A673 (cell line): ENCODE measurements at regions not wholly inside any gene's neighbourhood (a gene's known extent, or its start where the extent isn't known, plus 50 kb on each side); places are given as distances from the start of the nearest gene placed in this dataset.

ENCODE experiments used
- BruUV-seq: library from RNA; stranded (reverse); fragments of 400-500 nt; replicated peaks from 2 replicates; lab custom pipeline; 2021; lab: Mats Ljungman, UMichigan
- CTCF ChIA-PET: fragments of 300-600 bp; sonication (Branson Sonifier 250); formaldehyde crosslinking; loops from one replicate; lab custom pipeline; 2022; ENCODE audit warnings: antibody characterized with exemption; lab: Charles Lee
- POLR2A ChIA-PET: fragments of 300-600 bp; sonication (Branson Sonifier 250); formaldehyde crosslinking; loops from one replicate; lab custom pipeline; 2022; ENCODE audit warnings: antibody characterized with exemption; ENCODE audit not compliant: low non-redundant PET; lab: Charles Lee
- DNase-seq: peaks from one replicate; pipeline ENCODE4 v3.0.0-alpha.2; 2015; ENCODE audit warnings: low spot score
- H3K27ac ChIP-seq: fragments of 200-600 bp; sonication (generic); 2 replicates; pipeline ENCODE4 v1.5.1; 2016; ENCODE audit warnings: mixed run types, low read depth, mild to moderate bottlenecking, mixed read lengths, antibody characterized with exemption, low read length; ENCODE audit not compliant: poor library complexity, severe bottlenecking
- H3K27me3 ChIP-seq: fragments of 200-600 bp; sonication (generic); replicated peaks from 2 replicates; pipeline ENCODE4 v1.6.1; 2017; ENCODE audit warnings: mixed run types, low read depth, mild to moderate bottlenecking, mixed read lengths, antibody characterized with exemption, low read length; ENCODE audit not compliant: insufficient read depth, poor library complexity
- H3K36me3 ChIP-seq: fragments of 200-600 bp; sonication (generic); 2 replicates; pipeline ENCODE4 v1.6.1; 2016; ENCODE audit warnings: mixed run types, mild to moderate bottlenecking, mixed read lengths, antibody characterized with exemption, low read length; ENCODE audit not compliant: insufficient read depth, poor library complexity, severe bottlenecking
- H3K4me1 ChIP-seq: fragments of 200-600 bp; sonication (generic); 2 replicates; pipeline ENCODE4 v1.6.1; 2017; ENCODE audit warnings: mixed run types, mild to moderate bottlenecking, mixed read lengths, antibody characterized with exemption, low read length; ENCODE audit not compliant: insufficient read depth, poor library complexity, severe bottlenecking
- H3K4me3 ChIP-seq: fragments of 200-600 bp; sonication (generic); 2 replicates; pipeline ENCODE4 v1.5.1; 2016; ENCODE audit warnings: low read depth, mixed run types, mild to moderate bottlenecking, mixed read lengths, low read length; ENCODE audit not compliant: poor library complexity, severe bottlenecking
- H3K9me3 ChIP-seq: fragments of 200-600 bp; sonication (generic); 2 replicates; pipeline ENCODE4 v1.6.1; 2016; ENCODE audit warnings: mixed run types, low read depth, mild to moderate bottlenecking, mixed read lengths, antibody characterized with exemption, low read length; ENCODE audit not compliant: poor library complexity, severe bottlenecking
- EZH2 ChIP-seq: fragments of 200-600 bp; sonication (generic); IDR thresholded peaks from 2 replicates; pipeline ENCODE4 v1.6.1; 2017; ENCODE audit warnings: borderline replicate concordance, low read depth, mild to moderate bottlenecking, mixed read lengths, antibody characterized with exemption, low read length; ENCODE audit not compliant: poor library complexity, severe bottlenecking
- intact Hi-C: fragments of 100-400 bp; cut with micrococcal nuclease; formaldehyde crosslinking; loops from one replicate; pipeline ENCODE4 v1.10.0; 2022; ENCODE audit not compliant: unreplicated experiment
- TF ChIP-seq, protein P1 (sequence below): fragments of 300-800, 200-600 bp; sonication (generic); conservative IDR thresholded peaks from 2 replicates; pipeline ENCODE4 v1.5.1; 2017; ENCODE audit warnings: low read depth, mild to moderate bottlenecking, antibody characterized with exemption, low read length, moderate library complexity, mixed read lengths

DNA sequence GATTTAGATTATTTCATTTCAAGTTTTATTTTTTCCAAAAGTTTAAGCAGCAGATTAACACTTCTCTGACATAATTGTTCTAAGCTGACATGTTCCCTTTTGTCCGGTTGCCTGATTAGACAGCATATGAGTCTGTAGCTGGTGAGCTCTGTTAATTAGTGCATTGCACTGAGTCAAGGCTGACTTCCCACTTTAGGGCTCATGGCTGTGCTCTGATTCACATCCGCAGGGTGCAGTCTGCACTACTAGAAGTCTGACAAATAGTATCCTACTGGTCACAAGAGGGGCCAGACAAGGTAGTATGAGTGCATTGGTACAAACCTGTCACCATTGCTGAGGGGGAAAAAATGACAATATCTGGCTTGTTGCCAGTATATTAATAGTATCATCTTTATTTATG lies 443.9 kb upstream of the ZNF804A start:
- POLR2A ChIA-PET, result no interaction called here
- Histone ChIP-seq H3K27ac (no peak overlapping the region), H3K27me3 (no peaks in the 10 kb centered on the region), H3K4me1 (no peaks in the 10 kb centered on the region), H3K4me3 (no peak overlapping the region), H3K36me3 (no peaks in the 10 kb centered on the region), H3K9me3 (no peaks in the 10 kb centered on the region)
- CTCF ChIA-PET, result no interaction called here
- no TSS peak for BruUV-seq
- DNase-seq, result no peak
- TF ChIP-seq, protein P1, sequence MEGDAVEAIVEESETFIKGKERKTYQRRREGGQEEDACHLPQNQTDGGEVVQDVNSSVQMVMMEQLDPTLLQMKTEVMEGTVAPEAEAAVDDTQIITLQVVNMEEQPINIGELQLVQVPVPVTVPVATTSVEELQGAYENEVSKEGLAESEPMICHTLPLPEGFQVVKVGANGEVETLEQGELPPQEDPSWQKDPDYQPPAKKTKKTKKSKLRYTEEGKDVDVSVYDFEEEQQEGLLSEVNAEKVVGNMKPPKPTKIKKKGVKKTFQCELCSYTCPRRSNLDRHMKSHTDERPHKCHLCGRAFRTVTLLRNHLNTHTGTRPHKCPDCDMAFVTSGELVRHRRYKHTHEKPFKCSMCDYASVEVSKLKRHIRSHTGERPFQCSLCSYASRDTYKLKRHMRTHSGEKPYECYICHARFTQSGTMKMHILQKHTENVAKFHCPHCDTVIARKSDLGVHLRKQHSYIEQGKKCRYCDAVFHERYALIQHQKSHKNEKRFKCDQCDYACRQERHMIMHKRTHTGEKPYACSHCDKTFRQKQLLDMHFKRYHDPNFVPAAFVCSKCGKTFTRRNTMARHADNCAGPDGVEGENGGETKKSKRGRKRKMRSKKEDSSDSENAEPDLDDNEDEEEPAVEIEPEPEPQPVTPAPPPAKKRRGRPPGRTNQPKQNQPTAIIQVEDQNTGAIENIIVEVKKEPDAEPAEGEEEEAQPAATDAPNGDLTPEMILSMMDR, result no peak
- no peak for TF ChIP-seq EZH2
- intact Hi-C loops, result no loop called here

DNA sequence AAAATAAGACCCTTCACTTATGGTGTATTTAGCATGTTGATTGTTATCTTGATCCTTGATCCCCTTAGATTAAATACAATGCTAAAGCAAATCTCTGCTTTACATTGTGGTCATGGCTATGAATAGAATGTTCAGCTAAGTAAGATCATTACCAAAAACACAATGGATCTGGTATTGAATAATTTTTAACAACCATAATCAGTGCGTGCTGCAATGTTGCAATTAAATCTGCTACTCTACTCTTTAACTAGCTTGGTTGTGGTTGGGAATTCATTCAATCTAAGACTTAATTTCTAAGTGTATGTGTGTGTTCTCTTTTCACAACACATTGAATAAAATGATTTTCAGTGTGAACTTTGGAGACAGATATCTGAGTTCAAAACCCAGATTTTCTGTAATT lies 442.5 kb upstream of the ZNF804A start:
- no peak for TF ChIP-seq EZH2
- TF ChIP-seq, protein P1, result no peak
- H3K9me3 ChIP-seq, result no peaks in the 10 kb centered on the region
- no peak overlapping the region for H3K4me3 ChIP-seq
- intact Hi-C loops, result no loop called here
- ChIA-PET CTCF (no interaction called here), POLR2A (no interaction called here)
- no peaks in the 10 kb centered on the region for H3K4me1 ChIP-seq
- H3K27me3 ChIP-seq, result no peaks in the 10 kb centered on the region
- BruUV-seq, result no TSS peak
- DNase-seq, result no peak
- H3K27ac ChIP-seq, result no peak overlapping the region
- H3K36me3 ChIP-seq, result no peaks in the 10 kb centered on the region

DNA sequence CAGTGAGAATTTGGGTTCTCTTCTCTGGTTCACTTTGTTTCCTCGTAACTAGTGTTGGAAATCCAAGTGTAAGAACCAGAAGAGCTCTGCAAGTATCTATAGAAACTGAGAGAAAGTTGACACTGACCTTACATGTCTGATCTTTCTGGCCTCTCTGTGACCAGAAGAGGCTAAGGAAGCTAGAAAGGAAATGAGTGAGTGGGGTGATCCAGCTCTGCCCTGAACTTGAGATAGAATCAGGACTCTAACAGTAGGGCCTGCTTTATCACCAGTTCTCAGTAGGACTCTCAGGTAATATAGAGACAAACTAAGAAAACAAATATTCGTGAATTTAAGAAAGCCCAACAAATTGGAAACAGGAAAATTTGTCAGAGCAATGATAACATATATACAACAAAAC lies 441.2 kb upstream of the ZNF804A start:
- Histone ChIP-seq H3K27ac (no peak overlapping the region), H3K4me1 (no peaks in the 10 kb centered on the region), H3K9me3 (no peaks in the 10 kb centered on the region), H3K27me3 (no peaks in the 10 kb centered on the region), H3K4me3 (no peak overlapping the region), H3K36me3 (no peaks in the 10 kb centered on the region)
- DNase-seq, result no peak
- intact Hi-C loops, result no loop called here
- POLR2A ChIA-PET, result no interaction called here
- BruUV-seq, result no TSS peak
- TF ChIP-seq EZH2, result no peak
- TF ChIP-seq, protein P1, result no peak
- CTCF ChIA-PET, result no interaction called here
